Right ventricle myocardium inferior (tissue), 1 donor: ENCODE measurements at regions not wholly inside any gene's neighbourhood (a gene's known extent, or its start where the extent isn't known, plus 50 kb on each side); places are given as distances from the start of the nearest gene placed in this dataset.

Source experiments
- ATAC-seq: fragments of 200-7000 bp; cut with Tn5 transposase; one replicate; pipeline ENCODE4 v1.9.1; 2020; ENCODE audit warnings: mild to moderate bottlenecking, moderate library complexity
- DNase-seq: peaks from one replicate; pipeline ENCODE4 v3.0.0; 2021; ENCODE audit errors: missing footprints
- intact Hi-C: fragments of 100-400 bp; cut with DNase I; formaldehyde crosslinking; loops from one replicate; pipeline ENCODE4 v1.11.0; 2022
- donor health status: DM: no; HTN: yes; CAD: no; lungs with severe emphysema.

- ATAC-seq, result no peak
- intact Hi-C loops, result no loop called here
Measured at GRCh38 chr5:8924054-8924793, 621.7 kb downstream of the SEMA5A start.

GRCh38 chr5:8930021-8930420, 615.9 kb downstream of the SEMA5A start:
- DNase-seq (no peak), ATAC-seq (no peak)
- intact Hi-C loops, result no loop called here

More at GRCh38 chr5:8924054-8924793, 621.7 kb downstream of the SEMA5A start:
- DNase-seq, result no peak

- DNase-seq (no peak), ATAC-seq (no peak)
- intact Hi-C loops, result no loop called here
Measured at GRCh38 chr5:8934455-8934854, 611.4 kb downstream of the SEMA5A start.

GRCh38 chr5:8940934-8941333, 604.9 kb downstream of the SEMA5A start:
- ATAC-seq (no peak), DNase-seq (no peak)
- intact Hi-C loops, result no loop called here

- ATAC-seq, result no peak
- DNase-seq, result no peak
- intact Hi-C loops, result no loop called here
Measured at GRCh38 chr5:8943301-8943700, 602.6 kb downstream of the SEMA5A start.

- intact Hi-C loops, result no loop called here
Measured at GRCh38 chr5:8944005-8944404, 601.9 kb downstream of the SEMA5A start.

GRCh38 chr5:8945972-8946371, 599.9 kb downstream of the SEMA5A start:
- DNase-seq (no peak), ATAC-seq (no peak)
- intact Hi-C loops, result no loop called here

More at GRCh38 chr5:8944005-8944404, 601.9 kb downstream of the SEMA5A start:
- no peak for DNase-seq
- no peak for ATAC-seq

GRCh38 chr5:8949908-8950307, 596.0 kb downstream of the SEMA5A start:
- ATAC-seq, result no peak
- no peak for DNase-seq
- intact Hi-C loops, result no loop called here

- intact Hi-C loops, result no loop called here
- DNase-seq (no peak), ATAC-seq (no peak)
Measured at GRCh38 chr5:8952147-8952546, 593.7 kb downstream of the SEMA5A start.

- intact Hi-C loops, result no loop called here
- no peak for DNase-seq
- no peak for ATAC-seq
Measured at GRCh38 chr5:8953016-8953415, 592.9 kb downstream of the SEMA5A start.

GRCh38 chr5:8953911-8954438, 591.9 kb downstream of the SEMA5A start:
- DNase-seq, result no peak
- intact Hi-C loops, result no loop called here
- ATAC-seq, result no peak

GRCh38 chr5:8954801-8955200, 591.1 kb downstream of the SEMA5A start:
- DNase-seq, result no peak
- no peak for ATAC-seq
- intact Hi-C loops, result no loop called here

GRCh38 chr5:8956659-8957058, 589.2 kb downstream of the SEMA5A start:
- no peak for DNase-seq
- intact Hi-C loops, result no loop called here
- ATAC-seq, result no peak

- intact Hi-C loops, result no loop called here
Measured at GRCh38 chr5:8958602-8959001, 587.3 kb downstream of the SEMA5A start.

GRCh38 chr5:8961219-8961618, 584.7 kb downstream of the SEMA5A start:
- no peak for ATAC-seq
- no peak for DNase-seq
- intact Hi-C loops, result no loop called here

More at GRCh38 chr5:8958602-8959001, 587.3 kb downstream of the SEMA5A start:
- DNase-seq (no peak), ATAC-seq (no peak)

GRCh38 chr5:8961956-8962355, 583.9 kb downstream of the SEMA5A start:
- intact Hi-C loops, result no loop called here
- DNase-seq (no peak), ATAC-seq (no peak)

GRCh38 chr5:8981016-8981415, 564.9 kb downstream of the SEMA5A start:
- ATAC-seq (no peak), DNase-seq (no peak)
- intact Hi-C loops, result no loop called here

- ATAC-seq (no peak), DNase-seq (no peak)
- intact Hi-C loops, result no loop called here
Measured at GRCh38 chr5:8981496-8981895, 564.4 kb downstream of the SEMA5A start.

- intact Hi-C loops, result no loop called here
- ATAC-seq (no peak), DNase-seq (no peak)
Measured at GRCh38 chr5:8984386-8984785, 561.5 kb downstream of the SEMA5A start.
